ENCODE measurements at regions not wholly inside any gene's neighbourhood (a gene's known extent, or its start where the extent isn't known, plus 50 kb on each side); places are given as distances from the start of the nearest gene placed in this dataset.

GRCh38 chr6:50984135-50984534, 165.5 kb downstream of the TFAP2B start:
- H3K4me3 ChIP-seq (ENCODE audit: low read length): no peak overlapping the region
- H3K9ac ChIP-seq (ENCODE audit: low read length): no peak overlapping the region
- H3K27me3 ChIP-seq (ENCODE audit: insufficient read depth, low read length, poor library complexity): no peaks in the 10 kb centered on the region
- no peak overlapping the region for H4K5ac ChIP-seq (ENCODE audit: low read length)
- H3K18ac ChIP-seq (ENCODE audit: low read length): no peak overlapping the region
- no peaks in the 10 kb centered on the region for H3K79me1 ChIP-seq (ENCODE audit: low read length)
- no peak overlapping the region for H3K4ac ChIP-seq (ENCODE audit: low read depth, low read length)
- H3K79me2 ChIP-seq (ENCODE audit: control insufficient read depth, insufficient read depth, low read length): no peaks in the 10 kb centered on the region
- no CpG with 5 or more reads among the region's 3 CpGs for whole genome bisulfite sequencing (ENCODE audit: extremely low coverage, insufficient coverage, low lambda C conversion rate)
- no peak overlapping the region for H2BK15ac ChIP-seq (replicated peaks; ENCODE audit: low read depth)
- no peaks in the 10 kb centered on the region for H3K36me3 ChIP-seq (ENCODE audit: control insufficient read depth, insufficient read depth, low read length)
- H3K56ac ChIP-seq (ENCODE audit: low read length): no peak overlapping the region
- no peak overlapping the region for H3K27ac ChIP-seq (ENCODE audit: low read depth, low read length)
- no peak overlapping the region for H4K8ac ChIP-seq (ENCODE audit: low read depth, low read length)
- no peak overlapping the region for H2BK5ac ChIP-seq (ENCODE audit: low read length)
- H3K4me1 ChIP-seq (ENCODE audit: control insufficient read depth, low read depth, low read length): no peaks in the 10 kb centered on the region
- DNase-seq: no peak
- H3K4me2 ChIP-seq (ENCODE audit: low read length): no peak overlapping the region
- H2AK5ac ChIP-seq (ENCODE audit: low read length): no peak overlapping the region
- H2BK120ac ChIP-seq (ENCODE audit: low read depth, low read length): no peak overlapping the region
- H3K23ac ChIP-seq (ENCODE audit: low read length): no peak overlapping the region

GRCh38 chr6:50986319-50986718, 167.6 kb downstream of the TFAP2B start:
- Histone ChIP-seq H2BK15ac (replicated peaks; ENCODE audit: low read depth) (no peak overlapping the region), H3K36me3 (ENCODE audit: control insufficient read depth, insufficient read depth, low read length) (no peaks in the 10 kb centered on the region), H4K8ac (ENCODE audit: low read depth, low read length) (no peak overlapping the region), H4K5ac (ENCODE audit: low read length) (no peak overlapping the region), H3K18ac (ENCODE audit: low read length) (no peak overlapping the region), H3K27ac (ENCODE audit: low read depth, low read length) (no peak overlapping the region), H3K4me1 (ENCODE audit: control insufficient read depth, low read depth, low read length) (no peaks in the 10 kb centered on the region), H3K4me3 (ENCODE audit: low read length) (no peak overlapping the region), H2BK120ac (ENCODE audit: low read depth, low read length) (no peak overlapping the region), H3K9ac (ENCODE audit: low read length) (no peak overlapping the region), H3K4me2 (ENCODE audit: low read length) (no peak overlapping the region), H3K56ac (ENCODE audit: low read length) (no peak overlapping the region), H3K4ac (ENCODE audit: low read depth, low read length) (no peak overlapping the region), H3K79me2 (ENCODE audit: control insufficient read depth, insufficient read depth, low read length) (no peaks in the 10 kb centered on the region), H3K79me1 (ENCODE audit: low read length) (no peaks in the 10 kb centered on the region), H2AK5ac (ENCODE audit: low read length) (no peak overlapping the region), H3K27me3 (ENCODE audit: insufficient read depth, low read length, poor library complexity) (no peaks in the 10 kb centered on the region), H2BK5ac (ENCODE audit: low read length) (no peak overlapping the region), H3K23ac (ENCODE audit: low read length) (no peak overlapping the region)
- no peak for DNase-seq

- no peaks in the 10 kb centered on the region for H3K36me3 ChIP-seq (ENCODE audit: control insufficient read depth, insufficient read depth, low read length)
- H2BK120ac ChIP-seq (ENCODE audit: low read depth, low read length): no peak overlapping the region
- no peak overlapping the region for H3K23ac ChIP-seq (ENCODE audit: low read length)
- no peak overlapping the region for H3K9ac ChIP-seq (ENCODE audit: low read length)
- no peaks in the 10 kb centered on the region for H3K79me2 ChIP-seq (ENCODE audit: control insufficient read depth, insufficient read depth, low read length)
- no peaks in the 10 kb centered on the region for H3K79me1 ChIP-seq (ENCODE audit: low read length)
- no peak overlapping the region for H3K4ac ChIP-seq (ENCODE audit: low read depth, low read length)
- no peak for DNase-seq
- no peak overlapping the region for H2BK5ac ChIP-seq (ENCODE audit: low read length)
- H2AK5ac ChIP-seq (ENCODE audit: low read length): no peak overlapping the region
- H3K4me1 ChIP-seq (ENCODE audit: control insufficient read depth, low read depth, low read length): no peaks in the 10 kb centered on the region
- no peak overlapping the region for H3K4me3 ChIP-seq (ENCODE audit: low read length)
- H4K5ac ChIP-seq (ENCODE audit: low read length): no peak overlapping the region
- H4K8ac ChIP-seq (ENCODE audit: low read depth, low read length): no peak overlapping the region
- H3K27me3 ChIP-seq (ENCODE audit: insufficient read depth, low read length, poor library complexity): no peaks in the 10 kb centered on the region
- H3K56ac ChIP-seq (ENCODE audit: low read length): no peak overlapping the region
- H3K27ac ChIP-seq (ENCODE audit: low read depth, low read length): no peak overlapping the region
- no peak overlapping the region for H2BK15ac ChIP-seq (replicated peaks; ENCODE audit: low read depth)
- H3K18ac ChIP-seq (ENCODE audit: low read length): no peak overlapping the region
- H3K4me2 ChIP-seq (ENCODE audit: low read length): no peak overlapping the region
Observed at GRCh38 chr6:50989123-50989522, 170.5 kb downstream of the TFAP2B start.

- Histone ChIP-seq H3K4ac (ENCODE audit: low read depth, low read length) (no peak overlapping the region), H3K23ac (ENCODE audit: low read length) (no peak overlapping the region), H3K36me3 (ENCODE audit: control insufficient read depth, insufficient read depth, low read length) (no peaks in the 10 kb centered on the region), H3K56ac (ENCODE audit: low read length) (no peak overlapping the region), H3K4me3 (ENCODE audit: low read length) (no peak overlapping the region), H4K8ac (ENCODE audit: low read depth, low read length) (no peak overlapping the region), H3K27me3 (ENCODE audit: insufficient read depth, low read length, poor library complexity) (no peaks in the 10 kb centered on the region), H2BK120ac (ENCODE audit: low read depth, low read length) (no peak overlapping the region), H2BK15ac (replicated peaks; ENCODE audit: low read depth) (no peak overlapping the region), H3K4me1 (ENCODE audit: control insufficient read depth, low read depth, low read length) (no peaks in the 10 kb centered on the region), H4K5ac (ENCODE audit: low read length) (no peak overlapping the region), H3K4me2 (ENCODE audit: low read length) (no peak overlapping the region), H2BK5ac (ENCODE audit: low read length) (no peak overlapping the region), H2AK5ac (ENCODE audit: low read length) (no peak overlapping the region), H3K18ac (ENCODE audit: low read length) (no peak overlapping the region), H3K9ac (ENCODE audit: low read length) (no peak overlapping the region), H3K27ac (ENCODE audit: low read depth, low read length) (no peak overlapping the region), H3K79me1 (ENCODE audit: low read length) (no peaks in the 10 kb centered on the region), H3K79me2 (ENCODE audit: control insufficient read depth, insufficient read depth, low read length) (no peaks in the 10 kb centered on the region)
- DNase-seq: no peak
- WGBS (ENCODE audit: extremely low coverage, insufficient coverage, low lambda C conversion rate): no CpG with 5 or more reads among the region's 7 CpGs
Observed at GRCh38 chr6:50990750-50991446, 172.2 kb downstream of the TFAP2B start.

GRCh38 chr6:50992232-50992631, 173.6 kb downstream of the TFAP2B start:
- Histone ChIP-seq H3K36me3 (ENCODE audit: control insufficient read depth, insufficient read depth, low read length) (no peaks in the 10 kb centered on the region), H3K4ac (ENCODE audit: low read depth, low read length) (no peak overlapping the region), H3K56ac (ENCODE audit: low read length) (no peak overlapping the region), H3K23ac (ENCODE audit: low read length) (no peak overlapping the region), H3K4me1 (ENCODE audit: control insufficient read depth, low read depth, low read length) (no peaks in the 10 kb centered on the region), H2BK5ac (ENCODE audit: low read length) (no peak overlapping the region), H2BK120ac (ENCODE audit: low read depth, low read length) (no peak overlapping the region), H3K79me1 (ENCODE audit: low read length) (no peaks in the 10 kb centered on the region), H3K27me3 (ENCODE audit: insufficient read depth, low read length, poor library complexity) (no peaks in the 10 kb centered on the region), H2BK15ac (replicated peaks; ENCODE audit: low read depth) (no peak overlapping the region), H3K18ac (ENCODE audit: low read length) (no peak overlapping the region), H3K9ac (ENCODE audit: low read length) (no peak overlapping the region), H3K4me2 (ENCODE audit: low read length) (no peak overlapping the region), H3K4me3 (ENCODE audit: low read length) (no peak overlapping the region), H4K8ac (ENCODE audit: low read depth, low read length) (no peak overlapping the region), H3K79me2 (ENCODE audit: control insufficient read depth, insufficient read depth, low read length) (no peaks in the 10 kb centered on the region), H4K5ac (ENCODE audit: low read length) (no peak overlapping the region), H2AK5ac (ENCODE audit: low read length) (no peak overlapping the region), H3K27ac (ENCODE audit: low read depth, low read length) (no peak overlapping the region)
- WGBS (ENCODE audit: extremely low coverage, insufficient coverage, low lambda C conversion rate): no CpG with 5 or more reads among the region's 3 CpGs
- DNase-seq: no peak

Data from mesendoderm (in vitro differentiated cells).